A673 (cell line): ENCODE measurements at regions not wholly inside any gene's neighbourhood (a gene's known extent, or its start where the extent isn't known, plus 50 kb on each side); places are given as distances from the start of the nearest gene placed in this dataset.

ENCODE experiments used
- BruUV-seq: library from RNA; stranded (reverse); fragments of 400-500 nt; replicated peaks from 2 replicates; lab custom pipeline; 2021; lab: Mats Ljungman, UMichigan
- CTCF ChIA-PET: fragments of 300-600 bp; sonication (Branson Sonifier 250); formaldehyde crosslinking; loops from one replicate; lab custom pipeline; 2022; ENCODE audit warnings: antibody characterized with exemption; lab: Charles Lee
- POLR2A ChIA-PET: fragments of 300-600 bp; sonication (Branson Sonifier 250); formaldehyde crosslinking; loops from one replicate; lab custom pipeline; 2022; ENCODE audit warnings: antibody characterized with exemption; ENCODE audit not compliant: low non-redundant PET; lab: Charles Lee
- DNase-seq: peaks from one replicate; pipeline ENCODE4 v3.0.0-alpha.2; 2015; ENCODE audit warnings: low spot score
- H3K27ac ChIP-seq: fragments of 200-600 bp; sonication (generic); 2 replicates; pipeline ENCODE4 v1.5.1; 2016; ENCODE audit warnings: mixed run types, low read depth, mild to moderate bottlenecking, mixed read lengths, antibody characterized with exemption, low read length; ENCODE audit not compliant: poor library complexity, severe bottlenecking
- H3K27me3 ChIP-seq: fragments of 200-600 bp; sonication (generic); replicated peaks from 2 replicates; pipeline ENCODE4 v1.6.1; 2017; ENCODE audit warnings: mixed run types, low read depth, mild to moderate bottlenecking, mixed read lengths, antibody characterized with exemption, low read length; ENCODE audit not compliant: insufficient read depth, poor library complexity
- H3K36me3 ChIP-seq: fragments of 200-600 bp; sonication (generic); 2 replicates; pipeline ENCODE4 v1.6.1; 2016; ENCODE audit warnings: mixed run types, mild to moderate bottlenecking, mixed read lengths, antibody characterized with exemption, low read length; ENCODE audit not compliant: insufficient read depth, poor library complexity, severe bottlenecking
- H3K4me1 ChIP-seq: fragments of 200-600 bp; sonication (generic); 2 replicates; pipeline ENCODE4 v1.6.1; 2017; ENCODE audit warnings: mixed run types, mild to moderate bottlenecking, mixed read lengths, antibody characterized with exemption, low read length; ENCODE audit not compliant: insufficient read depth, poor library complexity, severe bottlenecking
- H3K4me3 ChIP-seq: fragments of 200-600 bp; sonication (generic); 2 replicates; pipeline ENCODE4 v1.5.1; 2016; ENCODE audit warnings: low read depth, mixed run types, mild to moderate bottlenecking, mixed read lengths, low read length; ENCODE audit not compliant: poor library complexity, severe bottlenecking
- H3K9me3 ChIP-seq: fragments of 200-600 bp; sonication (generic); 2 replicates; pipeline ENCODE4 v1.6.1; 2016; ENCODE audit warnings: mixed run types, low read depth, mild to moderate bottlenecking, mixed read lengths, antibody characterized with exemption, low read length; ENCODE audit not compliant: poor library complexity, severe bottlenecking
- CTCF ChIP-seq: fragments of 300-800, 200-600 bp; sonication (generic); conservative IDR thresholded peaks from 2 replicates; pipeline ENCODE4 v1.5.1; 2017; ENCODE audit warnings: low read depth, mild to moderate bottlenecking, antibody characterized with exemption, low read length, moderate library complexity, mixed read lengths
- EZH2 ChIP-seq: fragments of 200-600 bp; sonication (generic); IDR thresholded peaks from 2 replicates; pipeline ENCODE4 v1.6.1; 2017; ENCODE audit warnings: borderline replicate concordance, low read depth, mild to moderate bottlenecking, mixed read lengths, antibody characterized with exemption, low read length; ENCODE audit not compliant: poor library complexity, severe bottlenecking
- intact Hi-C: fragments of 100-400 bp; cut with micrococcal nuclease; formaldehyde crosslinking; loops from one replicate; pipeline ENCODE4 v1.10.0; 2022; ENCODE audit not compliant: unreplicated experiment

DNA sequence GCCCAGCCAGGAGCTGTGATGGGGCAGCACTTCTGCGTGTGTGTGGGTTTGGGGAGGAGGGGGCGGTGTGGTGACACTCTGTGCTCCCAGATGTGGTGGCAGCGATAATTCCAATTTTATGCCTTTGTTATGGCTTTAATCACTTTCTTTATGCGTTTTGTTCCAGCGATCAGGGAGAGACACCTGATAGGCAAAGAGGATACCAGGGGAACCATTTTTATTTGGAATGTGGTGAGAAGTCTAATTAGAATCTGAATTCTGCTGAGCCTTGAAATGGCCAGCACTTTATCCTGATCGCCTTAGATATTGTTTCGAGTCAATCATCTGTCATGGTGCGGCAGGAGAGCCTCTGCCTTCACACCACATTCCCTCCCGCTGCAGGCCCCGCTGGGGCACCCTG lies 79.5 kb downstream of the HIF1AN start:
- Histone ChIP-seq H3K36me3 (no peaks in the 10 kb centered on the region), H3K27me3 (peaks cover 56% of the 10 kb centered on the region), H3K4me3 (no peak overlapping the region), H3K9me3 (no peaks in the 10 kb centered on the region), H3K27ac (no peak overlapping the region), H3K4me1 (no peaks in the 10 kb centered on the region)
- POLR2A ChIA-PET, result no interaction called here
- no TSS peak for BruUV-seq
- no peak for TF ChIP-seq CTCF
- no peak for TF ChIP-seq EZH2
- no peak for DNase-seq
- intact Hi-C loops, result no loop called here
- CTCF ChIA-PET, result no interaction called here

DNA sequence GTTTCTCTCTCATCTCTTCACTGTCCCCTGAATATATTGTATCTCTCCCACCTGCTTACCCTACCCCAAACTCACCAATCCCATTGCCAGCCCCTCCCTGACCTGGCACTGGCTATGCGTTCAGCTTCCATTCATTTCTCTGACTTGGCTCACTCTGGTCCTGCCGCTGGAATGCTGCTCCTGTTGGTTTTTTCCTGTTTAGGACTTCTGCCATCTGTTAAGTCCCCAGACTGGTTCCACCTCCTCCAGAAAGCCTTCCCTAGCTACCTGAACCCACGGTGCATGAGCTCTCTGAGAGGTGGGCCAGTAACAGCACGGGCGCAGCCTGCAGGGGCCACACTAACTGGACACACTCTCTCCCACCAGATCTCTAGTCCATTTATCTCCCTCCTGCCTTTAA lies 80.2 kb downstream of the HIF1AN start:
- Histone ChIP-seq H3K9me3 (no peaks in the 10 kb centered on the region), H3K36me3 (no peaks in the 10 kb centered on the region), H3K4me3 (no peak overlapping the region), H3K27ac (no peak overlapping the region), H3K27me3 (peaks cover 56% of the 10 kb centered on the region), H3K4me1 (no peaks in the 10 kb centered on the region)
- ChIA-PET CTCF (no interaction called here), POLR2A (no interaction called here)
- DNase-seq, result no peak
- TF ChIP-seq EZH2, result no peak
- TF ChIP-seq CTCF, result no peak
- no TSS peak for BruUV-seq
- intact Hi-C loops, result no loop called here

- BruUV-seq, result no TSS peak
- no peak for DNase-seq
- intact Hi-C loops, result no loop called here
- no peaks in the 10 kb centered on the region for H3K4me1 ChIP-seq
- H3K36me3 ChIP-seq, result no peaks in the 10 kb centered on the region
- no peaks in the 10 kb centered on the region for H3K9me3 ChIP-seq
- peaks cover 58% of the 10 kb centered on the region for H3K27me3 ChIP-seq
- POLR2A ChIA-PET, result no interaction called here
- CTCF ChIA-PET, result no interaction called here
- no peak overlapping the region for H3K4me3 ChIP-seq
- TF ChIP-seq CTCF, result no peak
- no peak for TF ChIP-seq EZH2
- H3K27ac ChIP-seq, result no peak overlapping the region
Measured at GRCh38 chr10:100618091-100618615, 82.4 kb downstream of the HIF1AN start.
